ENCODE measurements at regions not wholly inside any gene's neighbourhood (a gene's known extent, or its start where the extent isn't known, plus 50 kb on each side); places are given as distances from the start of the nearest gene placed in this dataset.
"Not testable (repeated sequence)": the region's sequence is repeated elsewhere in the genome, so short reads cannot be mapped to it uniquely, and the experiment has no call there.

DNA sequence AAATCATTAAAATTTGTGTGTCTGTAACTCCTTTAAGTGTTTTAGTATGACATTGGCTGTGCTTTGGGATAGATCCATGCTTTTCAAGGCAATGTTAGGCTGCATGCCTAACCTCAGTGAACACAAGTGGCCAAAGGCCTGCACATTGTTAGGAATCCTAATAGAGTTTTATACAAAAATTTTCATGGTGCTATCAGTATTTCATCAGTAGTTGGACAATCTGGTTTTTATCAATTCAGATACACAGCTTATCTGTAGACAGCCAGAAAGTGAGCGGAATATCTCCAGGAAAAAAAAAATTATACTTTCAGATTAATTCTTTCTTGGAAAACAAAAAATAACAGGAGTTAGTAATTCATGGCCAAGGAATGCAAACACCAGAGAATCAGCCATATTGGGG lies 324.0 kb upstream of the PDE3A start:
- Histone ChIP-seq H3K27ac (ENCODE audit: low read depth, low read length) (no peak overlapping the region), H3K9me3 (ENCODE audit: control insufficient read depth, insufficient read depth, low read length) (no peaks in the 10 kb centered on the region), H3K4me1 (ENCODE audit: control insufficient read depth, insufficient read depth, low read length) (peaks cover 10% of the 10 kb centered on the region), H3K27me3 (ENCODE audit: control insufficient read depth, insufficient read depth, low read length) (no peaks in the 10 kb centered on the region), H3K4me3 (ENCODE audit: low read depth, low read length) (no peak overlapping the region), H3K36me3 (ENCODE audit: control insufficient read depth, insufficient read depth, low read length) (no peaks in the 10 kb centered on the region), H3K9ac (ENCODE audit: low read depth, low read length) (no peak overlapping the region)

DNA sequence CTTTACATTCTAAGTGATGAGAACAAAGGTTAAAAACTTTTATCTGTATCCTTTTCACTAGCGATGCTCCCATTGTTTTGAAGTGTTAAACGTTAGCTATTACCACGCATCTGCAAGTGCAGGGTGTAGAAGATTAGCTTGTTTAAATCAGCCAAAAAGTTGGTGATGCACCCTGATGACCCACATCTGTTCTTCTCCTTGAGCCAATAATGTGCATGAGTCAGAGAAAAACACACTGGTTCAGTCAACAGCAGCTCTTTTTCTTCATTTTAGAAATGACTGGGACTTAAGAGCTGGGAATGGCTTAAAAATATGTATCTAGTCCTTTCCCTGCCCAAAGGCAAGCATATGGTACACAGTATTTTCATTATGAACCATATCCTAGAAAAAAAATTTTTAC lies 323.5 kb upstream of the PDE3A start:
- Histone ChIP-seq H3K4me3 (ENCODE audit: low read depth, low read length) (no peak overlapping the region), H3K27ac (ENCODE audit: low read depth, low read length) (no peak overlapping the region), H3K36me3 (ENCODE audit: control insufficient read depth, insufficient read depth, low read length) (no peaks in the 10 kb centered on the region), H3K9me3 (ENCODE audit: control insufficient read depth, insufficient read depth, low read length) (no peaks in the 10 kb centered on the region), H3K27me3 (ENCODE audit: control insufficient read depth, insufficient read depth, low read length) (no peaks in the 10 kb centered on the region), H3K9ac (ENCODE audit: low read depth, low read length) (no peak overlapping the region), H3K4me1 (ENCODE audit: control insufficient read depth, insufficient read depth, low read length) (peaks cover 10% of the 10 kb centered on the region)

DNA sequence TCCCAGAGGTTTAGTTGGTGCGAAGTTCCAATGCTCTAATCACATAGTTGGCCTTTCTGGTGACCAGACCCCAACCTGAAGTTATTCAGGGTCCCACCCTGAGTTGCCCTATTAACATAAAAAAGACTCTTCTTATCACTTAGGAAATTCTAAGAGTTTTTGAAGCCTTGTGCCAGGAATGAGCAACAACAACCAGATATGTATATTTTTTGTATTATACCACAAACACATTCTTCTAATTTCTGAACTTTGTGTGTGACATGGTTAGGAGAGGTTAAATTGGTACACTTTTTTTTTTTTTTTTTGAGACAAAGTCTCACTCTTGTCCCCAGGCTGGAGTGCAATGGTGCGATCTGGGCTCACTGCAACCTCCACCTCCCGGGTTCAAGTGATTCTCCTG lies 320.4 kb upstream of the PDE3A start:
- H3K27me3 ChIP-seq (ENCODE audit: control insufficient read depth, insufficient read depth, low read length) = no peaks in the 10 kb centered on the region
- H3K27ac ChIP-seq (ENCODE audit: low read depth, low read length) = no peak overlapping the region
- H3K9me3 ChIP-seq (ENCODE audit: control insufficient read depth, insufficient read depth, low read length) = no peaks in the 10 kb centered on the region
- H3K36me3 ChIP-seq (ENCODE audit: control insufficient read depth, insufficient read depth, low read length) = no peaks in the 10 kb centered on the region
- H3K4me1 ChIP-seq (ENCODE audit: control insufficient read depth, insufficient read depth, low read length) = no peaks in the 10 kb centered on the region
- H3K4me3 ChIP-seq (ENCODE audit: low read depth, low read length) = no peak overlapping the region
- no peak overlapping the region for H3K9ac ChIP-seq (ENCODE audit: low read depth, low read length)

DNA sequence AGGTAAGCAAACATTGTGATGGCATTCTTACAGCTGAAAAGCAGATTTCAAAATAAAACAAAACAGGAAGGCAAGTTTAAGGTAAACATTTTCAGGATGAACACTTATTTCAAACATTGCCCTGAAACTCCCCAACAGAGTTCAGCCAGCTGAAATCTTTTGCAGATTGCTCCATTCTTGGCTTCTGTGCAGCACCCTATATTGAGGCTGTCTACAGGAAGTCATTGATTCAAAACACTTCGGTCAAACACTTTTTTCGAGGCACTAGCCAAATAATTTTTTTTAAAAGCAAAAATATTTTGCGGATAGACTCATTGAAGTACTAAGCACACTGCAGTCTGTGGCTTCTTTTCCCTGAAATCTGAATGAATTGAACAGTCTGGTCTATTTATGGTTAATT lies 318.1 kb upstream of the PDE3A start:
- Histone ChIP-seq H3K27me3 (ENCODE audit: control insufficient read depth, insufficient read depth, low read length) (no peaks in the 10 kb centered on the region), H3K9me3 (ENCODE audit: control insufficient read depth, insufficient read depth, low read length) (no peaks in the 10 kb centered on the region), H3K4me3 (ENCODE audit: low read depth, low read length) (no peak overlapping the region), H3K27ac (ENCODE audit: low read depth, low read length) (no peak overlapping the region), H3K36me3 (ENCODE audit: control insufficient read depth, insufficient read depth, low read length) (no peaks in the 10 kb centered on the region), H3K4me1 (ENCODE audit: control insufficient read depth, insufficient read depth, low read length) (no peaks in the 10 kb centered on the region), H3K9ac (ENCODE audit: low read depth, low read length) (no peak overlapping the region)

DNA sequence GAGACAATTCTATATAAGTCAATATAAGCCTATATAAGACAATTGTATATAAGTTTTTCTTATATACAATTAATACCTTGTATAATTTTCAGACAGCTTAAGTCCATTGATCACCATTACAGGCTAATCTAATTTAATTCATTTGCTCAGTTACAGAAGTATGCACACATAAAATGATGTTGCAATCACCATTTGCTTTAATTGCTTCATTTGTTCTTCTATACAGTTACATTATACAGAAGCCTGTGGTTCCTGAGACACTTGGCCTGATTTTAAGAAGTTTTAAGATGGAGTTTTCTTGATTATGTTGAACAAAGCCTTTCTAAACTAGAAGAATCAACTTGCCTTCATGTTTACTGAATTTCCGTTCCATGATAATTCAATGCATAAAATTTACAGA lies 314.6 kb upstream of the PDE3A start:
- H3K27ac ChIP-seq (ENCODE audit: low read depth, low read length) = no peak overlapping the region
- no peaks in the 10 kb centered on the region for H3K4me1 ChIP-seq (ENCODE audit: control insufficient read depth, insufficient read depth, low read length)
- H3K9me3 ChIP-seq (ENCODE audit: control insufficient read depth, insufficient read depth, low read length) = no peaks in the 10 kb centered on the region
- H3K27me3 ChIP-seq (ENCODE audit: control insufficient read depth, insufficient read depth, low read length) = no peaks in the 10 kb centered on the region
- no peak overlapping the region for H3K9ac ChIP-seq (ENCODE audit: low read depth, low read length)
- no peaks in the 10 kb centered on the region for H3K36me3 ChIP-seq (ENCODE audit: control insufficient read depth, insufficient read depth, low read length)
- H3K4me3 ChIP-seq (ENCODE audit: low read depth, low read length) = no peak overlapping the region

DNA sequence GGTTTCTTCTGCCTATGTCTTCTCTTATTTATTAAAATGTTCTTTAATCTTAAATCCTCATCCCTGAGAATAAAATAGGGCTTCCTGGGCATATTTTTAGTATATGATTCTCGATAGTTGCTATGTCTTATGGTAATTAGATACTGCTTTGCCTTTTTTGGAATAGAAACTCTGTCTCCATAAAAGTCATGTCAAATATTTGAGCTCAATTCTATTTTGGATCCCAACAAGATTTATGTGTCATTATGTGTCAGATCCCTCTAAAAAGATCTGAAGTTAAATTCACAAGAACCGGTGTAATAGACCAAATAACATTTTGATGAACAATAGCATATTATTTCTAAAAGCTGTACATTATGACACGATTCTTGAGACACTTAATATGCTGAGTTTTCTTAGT lies 312.5 kb upstream of the PDE3A start:
- H3K27ac ChIP-seq (ENCODE audit: low read depth, low read length) = no peak overlapping the region
- H3K27me3 ChIP-seq (ENCODE audit: control insufficient read depth, insufficient read depth, low read length) = no peaks in the 10 kb centered on the region
- no peaks in the 10 kb centered on the region for H3K36me3 ChIP-seq (ENCODE audit: control insufficient read depth, insufficient read depth, low read length)
- H3K4me3 ChIP-seq (ENCODE audit: low read depth, low read length) = no peak overlapping the region
- H3K4me1 ChIP-seq (ENCODE audit: control insufficient read depth, insufficient read depth, low read length) = no peaks in the 10 kb centered on the region
- no peak overlapping the region for H3K9ac ChIP-seq (ENCODE audit: low read depth, low read length)
- no peaks in the 10 kb centered on the region for H3K9me3 ChIP-seq (ENCODE audit: control insufficient read depth, insufficient read depth, low read length)

GRCh38 chr12:20057398-20057797 lies 310.9 kb upstream of the PDE3A start:
- Histone ChIP-seq H3K9me3 (ENCODE audit: control insufficient read depth, insufficient read depth, low read length) (no peaks in the 10 kb centered on the region), H3K27ac (ENCODE audit: low read depth, low read length) (no peak overlapping the region), H3K9ac (ENCODE audit: low read depth, low read length) (no peak overlapping the region), H3K4me3 (ENCODE audit: low read depth, low read length) (no peak overlapping the region), H3K36me3 (ENCODE audit: control insufficient read depth, insufficient read depth, low read length) (no peaks in the 10 kb centered on the region), H3K4me1 (ENCODE audit: control insufficient read depth, insufficient read depth, low read length) (no peaks in the 10 kb centered on the region), H3K27me3 (ENCODE audit: control insufficient read depth, insufficient read depth, low read length) (no peaks in the 10 kb centered on the region)

DNA sequence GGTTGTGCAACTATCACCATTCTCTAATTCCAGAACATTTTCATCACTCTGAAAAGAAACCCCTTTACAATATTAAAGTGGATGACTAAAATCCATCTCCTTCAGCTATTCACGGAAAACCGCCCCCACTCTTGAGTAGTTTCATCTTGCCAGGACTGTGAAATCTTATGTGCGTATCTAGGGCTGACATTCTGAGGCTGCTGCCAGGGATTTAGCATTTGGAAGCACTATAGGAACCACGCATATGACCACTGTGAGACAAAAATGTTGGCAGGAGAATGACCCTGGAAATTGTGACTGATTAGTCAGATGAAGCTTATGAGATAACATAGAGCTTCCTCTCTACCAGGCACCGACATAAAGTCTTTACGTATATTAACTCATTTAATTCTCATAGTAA lies 305.2 kb upstream of the PDE3A start:
- Histone ChIP-seq H3K27ac (ENCODE audit: low read depth, low read length) (no peak overlapping the region), H3K27me3 (ENCODE audit: control insufficient read depth, insufficient read depth, low read length) (no peaks in the 10 kb centered on the region), H3K9ac (ENCODE audit: low read depth, low read length) (no peak overlapping the region), H3K4me3 (ENCODE audit: low read depth, low read length) (no peak overlapping the region), H3K9me3 (ENCODE audit: control insufficient read depth, insufficient read depth, low read length) (no peaks in the 10 kb centered on the region), H3K36me3 (ENCODE audit: control insufficient read depth, insufficient read depth, low read length) (no peaks in the 10 kb centered on the region), H3K4me1 (ENCODE audit: control insufficient read depth, insufficient read depth, low read length) (no peaks in the 10 kb centered on the region)

DNA sequence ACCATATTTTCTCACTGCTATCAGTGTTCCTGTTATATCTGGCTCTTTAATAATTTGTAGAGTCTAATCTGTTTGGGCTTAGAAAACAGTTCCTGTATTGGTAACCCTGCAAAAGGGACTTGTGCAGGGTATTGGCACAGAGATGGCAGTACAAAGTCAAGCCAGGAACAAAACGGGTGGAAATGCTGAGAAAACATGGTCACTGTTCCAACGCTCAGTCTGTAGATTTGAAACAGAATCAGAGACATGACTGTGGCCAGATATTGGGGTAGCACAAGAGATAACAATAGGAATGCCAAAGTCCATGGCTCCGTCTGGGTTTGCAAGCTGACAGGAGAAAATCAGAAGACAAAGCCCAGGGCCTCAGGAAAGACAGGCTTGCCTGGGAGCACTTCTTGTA lies 290.7 kb upstream of the PDE3A start:
- no peaks in the 10 kb centered on the region for H3K9me3 ChIP-seq (ENCODE audit: control insufficient read depth, insufficient read depth, low read length)
- no peak overlapping the region for H3K27ac ChIP-seq (ENCODE audit: low read depth, low read length)
- H3K36me3 ChIP-seq (ENCODE audit: control insufficient read depth, insufficient read depth, low read length) = no peaks in the 10 kb centered on the region
- H3K4me3 ChIP-seq (ENCODE audit: low read depth, low read length) = no peak overlapping the region
- H3K4me1 ChIP-seq (ENCODE audit: control insufficient read depth, insufficient read depth, low read length) = no peaks in the 10 kb centered on the region
- no peaks in the 10 kb centered on the region for H3K27me3 ChIP-seq (ENCODE audit: control insufficient read depth, insufficient read depth, low read length)
- no peak overlapping the region for H3K9ac ChIP-seq (ENCODE audit: low read depth, low read length)

GRCh38 chr12:20089077-20089476 lies 279.3 kb upstream of the PDE3A start:
- Histone ChIP-seq H3K9me3 (ENCODE audit: control insufficient read depth, insufficient read depth, low read length) (no peaks in the 10 kb centered on the region), H3K27ac (ENCODE audit: low read depth, low read length) (no peak overlapping the region), H3K4me3 (ENCODE audit: low read depth, low read length) (no peak overlapping the region), H3K4me1 (ENCODE audit: control insufficient read depth, insufficient read depth, low read length) (no peaks in the 10 kb centered on the region), H3K9ac (ENCODE audit: low read depth, low read length) (no peak overlapping the region), H3K27me3 (ENCODE audit: control insufficient read depth, insufficient read depth, low read length) (no peaks in the 10 kb centered on the region), H3K36me3 (ENCODE audit: control insufficient read depth, insufficient read depth, low read length) (no peaks in the 10 kb centered on the region)

DNA sequence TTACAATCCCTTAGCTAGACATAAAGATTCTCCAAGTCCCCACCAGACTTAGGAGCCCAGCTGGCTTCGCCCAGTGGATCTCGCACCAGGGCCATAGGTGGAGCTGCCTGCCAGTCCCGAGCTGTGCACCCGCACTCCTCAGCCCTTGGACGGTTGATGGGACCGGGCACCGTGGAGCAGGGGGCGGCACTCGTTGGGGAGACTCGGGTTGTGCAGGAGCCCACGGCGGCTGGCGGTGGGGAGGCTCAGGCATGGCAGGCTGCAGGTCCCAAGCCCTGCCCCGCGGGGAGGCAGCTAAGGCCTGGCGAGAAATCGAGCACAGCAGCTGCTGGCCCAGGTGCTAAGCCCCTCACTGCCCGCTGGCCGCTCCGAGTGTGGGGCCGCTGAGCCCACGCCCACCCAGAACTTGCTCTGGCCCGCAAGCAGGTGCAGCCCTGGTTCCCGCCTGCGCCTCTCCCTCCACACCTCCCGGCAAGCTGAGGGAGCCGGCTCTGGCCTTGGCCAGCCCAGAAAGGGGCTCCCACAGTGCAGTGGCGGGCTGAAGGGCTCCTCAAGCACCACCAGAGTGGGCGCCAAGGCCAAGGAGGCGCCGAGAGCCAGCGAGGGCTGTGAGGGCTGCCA lies 275.0 kb upstream of the PDE3A start:
- not testable (repeated sequence) for H3K4me3 ChIP-seq (ENCODE audit: low read depth, low read length); H3K9me3 ChIP-seq (ENCODE audit: control insufficient read depth, insufficient read depth, low read length); H3K27me3 ChIP-seq (ENCODE audit: control insufficient read depth, insufficient read depth, low read length); H3K27ac ChIP-seq (ENCODE audit: low read depth, low read length); H3K4me1 ChIP-seq (ENCODE audit: control insufficient read depth, insufficient read depth, low read length); H3K36me3 ChIP-seq (ENCODE audit: control insufficient read depth, insufficient read depth, low read length); H3K9ac ChIP-seq (ENCODE audit: low read depth, low read length)

- Histone ChIP-seq H3K4me3 (ENCODE audit: low read depth, low read length) (no peak overlapping the region), H3K9me3 (ENCODE audit: control insufficient read depth, insufficient read depth, low read length) (no peaks in the 10 kb centered on the region), H3K4me1 (ENCODE audit: control insufficient read depth, insufficient read depth, low read length) (peaks cover 13% of the 10 kb centered on the region), H3K36me3 (ENCODE audit: control insufficient read depth, insufficient read depth, low read length) (no peaks in the 10 kb centered on the region), H3K27ac (ENCODE audit: low read depth, low read length) (no peak overlapping the region), H3K9ac (ENCODE audit: low read depth, low read length) (no peak overlapping the region), H3K27me3 (ENCODE audit: control insufficient read depth, insufficient read depth, low read length) (no peaks in the 10 kb centered on the region)
Observed at GRCh38 chr12:20096430-20096829, 271.9 kb upstream of the PDE3A start.

Data from HUES48 (cell line).